Omental fat pad (tissue), 3 donors: ENCODE measurements at regions not wholly inside any gene's neighbourhood (a gene's known extent, or its start where the extent isn't known, plus 50 kb on each side); places are given as distances from the start of the nearest gene placed in this dataset.

ENCODE experiments used
- ATAC-seq: fragments of 150-250 bp; one replicate; pipeline ENCODE4 v1.9.1; 2016; ENCODE audit warnings: mild to moderate bottlenecking, moderate library complexity; ENCODE audit not compliant: low FRiP score
- DNase-seq: peaks from one replicate; pipeline ENCODE4 v3.0.0-alpha.2; 2019; ENCODE audit warnings: low spot score
- CTCF ChIP-seq, 3 donors: fragments of 450-650 bp; IDR thresholded peaks; one replicate each; pipeline ENCODE4 v1.5.1; 2016 to 2017; ENCODE audit warnings: antibody characterized with exemption in 3 of 3, mild to moderate bottlenecking in 3 of 3, moderate library complexity in 2 of 3

- TF ChIP-seq CTCF (IDR thresholded peaks at IDR 0.05) = no peak
- DNase-seq = no peak
- ATAC-seq = no peak
These were observed 414.1 kb upstream of the MEF2C start for GRCh38 chr5:89297066-89297465.

GRCh38 chr5:89293810-89294209, 410.8 kb upstream of the MEF2C start:
- no peak for TF ChIP-seq CTCF (IDR thresholded peaks at IDR 0.05)
- peak; percentile 90 for ATAC-seq
- no peak for DNase-seq

GRCh38 chr5:89292487-89292886, 409.5 kb upstream of the MEF2C start:
- TF ChIP-seq CTCF (IDR thresholded peaks at IDR 0.05) = no peak
- no peak for DNase-seq
- ATAC-seq = no peak

- DNase-seq = no peak
- no peak for TF ChIP-seq CTCF (IDR thresholded peaks at IDR 0.05)
- no peak for ATAC-seq
These were observed 406.6 kb upstream of the MEF2C start for GRCh38 chr5:89289604-89290003.

GRCh38 chr5:89287964-89288363, 405.0 kb upstream of the MEF2C start:
- TF ChIP-seq CTCF (IDR thresholded peaks at IDR 0.05) = no peak
- no peak for ATAC-seq
- no peak for DNase-seq

GRCh38 chr5:89286320-89286719, 403.3 kb upstream of the MEF2C start:
- TF ChIP-seq CTCF (IDR thresholded peaks at IDR 0.05) = no peak
- ATAC-seq = no peak
- no peak for DNase-seq

GRCh38 chr5:89283728-89284493, 400.9 kb upstream of the MEF2C start:
- ATAC-seq = no peak
- no peak for TF ChIP-seq CTCF (IDR thresholded peaks at IDR 0.05)

More at GRCh38 chr5:89283728-89284493, 400.9 kb upstream of the MEF2C start:
- no peak for DNase-seq
